HG02840 (cell line): ENCODE measurements at regions not wholly inside any gene's neighbourhood (a gene's known extent, or its start where the extent isn't known, plus 50 kb on each side); places are given as distances from the start of the nearest gene placed in this dataset.
"Not testable (repeated sequence)": the region's sequence is repeated elsewhere in the genome, so short reads cannot be mapped to it uniquely, and the experiment has no call there.

Source experiments
- ATAC-seq: cut with Tn5 transposase; IDR thresholded peaks from one replicate; pipeline ENCODE4 v1.9.1; 2021; ENCODE audit warnings: mild to moderate bottlenecking, moderate library complexity, moderate number of reproducible peaks; ENCODE audit not compliant: unreplicated experiment, low FRiP score

DNA sequence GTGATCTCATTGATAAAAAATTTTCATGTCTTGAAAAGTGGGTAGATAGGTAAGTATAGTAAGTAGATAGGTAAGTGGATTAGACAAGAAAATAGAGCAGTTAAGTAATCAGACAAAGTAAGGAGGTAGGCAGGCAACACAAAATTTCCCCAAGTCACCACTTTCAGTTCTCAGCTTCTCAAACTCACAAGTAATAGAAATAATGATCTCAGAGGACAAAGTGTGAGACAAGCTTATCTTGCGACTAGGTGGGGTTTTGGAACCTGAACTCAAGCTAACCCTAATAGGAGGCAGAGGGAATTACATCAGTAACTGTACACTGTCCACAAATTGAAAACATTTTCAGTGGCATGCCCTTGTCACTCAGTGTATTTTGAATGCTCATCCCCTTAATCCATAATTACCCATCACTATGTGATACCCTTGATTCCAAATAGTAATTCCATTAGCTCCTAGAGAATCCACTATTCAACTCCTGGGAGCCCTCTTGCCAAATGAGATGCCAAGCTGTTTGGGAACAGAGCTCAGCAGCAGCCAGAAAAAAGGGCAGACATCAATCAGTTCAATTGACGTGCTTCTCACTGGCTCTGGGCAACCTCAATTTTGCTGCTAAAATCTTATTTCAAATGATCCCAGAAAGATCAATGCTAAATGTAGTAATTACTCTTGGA is 703.2 kb downstream of the XPNPEP1 start:
- ATAC-seq, result no peak

DNA sequence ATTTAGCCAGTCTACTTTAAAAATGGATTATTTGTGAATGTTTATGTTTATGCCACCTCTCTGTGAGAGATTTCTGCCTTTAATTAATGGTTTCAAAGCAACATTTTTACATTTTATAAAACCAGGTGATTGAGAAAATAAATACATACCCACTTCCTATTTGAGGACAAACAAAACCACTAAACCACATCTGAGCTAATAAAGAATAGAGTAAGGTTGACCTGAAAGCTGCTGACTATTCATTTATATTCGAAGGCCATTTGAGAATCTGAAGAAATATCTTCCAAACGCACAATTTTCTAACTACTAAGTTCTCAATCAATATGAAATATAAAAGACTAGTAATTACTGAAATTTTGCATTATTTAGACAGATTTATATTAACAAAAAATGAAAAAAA is 705.1 kb downstream of the XPNPEP1 start:
- no peak for ATAC-seq

- no peak for ATAC-seq
These were observed 707.8 kb downstream of the XPNPEP1 start for GRCh38 chr10:109215291-109216075.

DNA sequence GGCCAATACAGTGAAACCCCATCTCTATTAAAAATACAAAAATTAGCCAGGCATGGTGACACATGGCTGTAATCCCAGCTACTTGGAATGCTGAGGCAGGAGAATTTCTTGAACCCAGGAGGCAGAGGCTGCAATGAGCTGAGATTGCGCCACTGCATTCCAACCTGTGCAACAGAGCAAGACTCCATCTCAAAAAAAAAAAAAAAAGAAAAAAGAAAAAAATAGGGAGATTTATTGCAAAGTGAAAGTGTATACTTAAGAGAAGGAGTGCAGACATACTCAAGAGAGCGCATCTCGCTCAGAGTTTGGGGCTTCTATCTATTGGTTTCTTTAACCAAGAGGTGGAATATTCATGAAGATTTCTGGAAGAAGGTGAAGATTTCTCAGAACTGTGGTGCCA is 708.4 kb downstream of the XPNPEP1 start:
- not testable (repeated sequence) for ATAC-seq

GRCh38 chr10:109207361-109207760 is 716.0 kb downstream of the XPNPEP1 start:
- ATAC-seq, result no peak

DNA sequence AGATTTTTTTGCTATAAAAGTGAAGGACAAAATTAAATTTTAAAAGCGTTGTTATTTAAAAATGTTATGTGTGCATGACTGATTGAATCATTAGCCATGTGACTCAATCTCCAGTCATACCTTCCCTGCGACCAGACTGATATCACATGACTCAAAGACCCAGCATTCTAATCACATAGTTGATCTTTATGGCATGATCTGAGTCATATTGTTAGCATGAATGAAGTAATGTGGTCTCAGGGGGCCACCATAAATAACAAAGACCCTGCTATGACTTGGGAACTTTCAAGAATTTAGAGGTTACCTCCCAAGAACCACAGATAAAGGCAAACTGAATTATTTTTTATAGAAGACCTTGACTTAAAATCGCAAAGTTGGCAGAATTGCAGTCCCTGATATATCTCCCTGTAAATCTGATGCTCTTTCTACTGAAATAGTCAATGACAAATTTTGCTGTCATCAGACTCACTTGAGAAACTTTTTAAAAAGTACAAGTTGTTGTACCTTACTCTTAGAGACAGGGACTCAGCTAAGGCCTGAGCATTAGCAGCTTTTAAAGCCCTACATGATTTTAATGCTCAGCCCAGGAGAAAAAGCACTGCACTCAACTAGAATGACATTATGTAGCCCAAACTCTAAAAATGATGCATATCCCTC is 717.3 kb downstream of the XPNPEP1 start:
- ATAC-seq, result no peak

DNA sequence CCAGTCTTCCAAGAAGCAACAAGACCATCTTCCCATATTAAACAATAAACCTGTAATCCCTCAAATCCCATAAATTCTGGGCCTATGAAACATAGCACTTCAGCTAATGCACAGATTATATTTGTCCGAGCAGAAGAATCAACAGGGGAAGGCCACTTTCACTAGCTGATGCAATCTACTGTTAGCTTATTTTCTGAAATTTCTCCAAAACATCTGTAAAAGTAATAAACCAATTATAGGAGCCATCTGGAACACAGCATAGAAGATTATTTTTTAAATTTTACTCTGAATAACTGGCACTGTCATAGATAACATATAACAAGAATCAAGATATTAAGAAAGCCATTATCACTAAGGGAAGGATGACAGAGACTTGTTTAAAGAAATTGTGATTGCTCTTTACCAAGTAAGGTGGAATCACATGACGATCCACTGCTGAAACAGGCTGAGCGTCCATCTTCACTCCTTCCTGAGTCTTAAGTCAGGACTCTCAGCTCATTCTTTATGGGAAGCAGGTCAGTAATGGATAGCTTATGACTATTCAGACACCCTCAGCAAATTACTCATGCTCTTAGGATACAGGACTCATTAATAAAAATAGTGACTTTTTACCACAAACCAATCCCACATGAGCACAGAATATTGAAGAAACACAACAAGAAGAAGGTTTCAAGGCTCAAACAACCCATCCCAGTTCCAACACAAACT is 719.5 kb downstream of the XPNPEP1 start:
- no peak for ATAC-seq

DNA sequence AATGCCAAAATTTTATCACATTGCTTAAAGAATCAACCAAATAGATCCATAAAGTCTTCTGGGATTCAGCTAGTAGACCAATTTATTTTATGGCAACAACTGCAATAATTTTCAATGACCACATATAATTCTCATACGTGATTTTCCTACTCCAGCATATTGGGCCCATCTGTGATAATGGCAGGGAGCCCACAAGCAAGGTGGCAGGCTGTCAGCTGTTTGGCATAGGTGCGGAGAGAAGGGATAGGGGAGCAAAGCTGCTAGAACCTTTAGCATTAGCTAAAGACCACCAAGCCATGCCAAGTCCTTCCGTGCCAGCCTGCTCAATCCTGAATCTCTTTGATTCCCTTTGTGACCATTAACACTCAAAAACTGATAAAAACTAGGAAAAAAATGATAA is 721.2 kb downstream of the XPNPEP1 start:
- ATAC-seq, result no peak

- no peak for ATAC-seq
These were observed 722.7 kb downstream of the XPNPEP1 start for GRCh38 chr10:109200646-109201045.

- ATAC-seq, result no peak
These were observed 731.5 kb downstream of the XPNPEP1 start for GRCh38 chr10:109191823-109192222.

DNA sequence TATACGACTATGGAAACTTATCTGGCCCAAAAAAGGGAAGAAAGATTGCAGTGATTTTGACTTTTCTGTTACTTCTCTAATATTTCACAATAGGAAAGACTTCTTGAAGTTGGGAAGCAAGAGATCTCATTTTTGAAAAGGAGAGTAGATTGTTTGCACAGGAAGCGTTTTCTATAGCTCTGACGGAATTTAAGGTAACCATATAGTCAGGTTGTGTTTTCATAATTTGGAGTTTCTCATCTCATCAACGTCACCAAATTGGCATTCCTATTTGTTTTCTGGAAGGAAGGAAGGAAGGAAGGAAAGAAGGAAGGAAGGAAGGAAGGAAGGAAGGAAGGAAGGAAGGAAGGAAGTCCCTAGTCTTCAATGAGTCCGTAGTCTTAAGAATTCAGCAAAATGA is 732.0 kb downstream of the XPNPEP1 start:
- no peak for ATAC-seq

GRCh38 chr10:109187677-109188076 is 735.6 kb downstream of the XPNPEP1 start:
- ATAC-seq, result no peak

- ATAC-seq, result no peak
These were observed 739.9 kb downstream of the XPNPEP1 start for GRCh38 chr10:109183366-109183765.

- ATAC-seq, result no peak
These were observed 744.7 kb downstream of the XPNPEP1 start for GRCh38 chr10:109178591-109178990.

DNA sequence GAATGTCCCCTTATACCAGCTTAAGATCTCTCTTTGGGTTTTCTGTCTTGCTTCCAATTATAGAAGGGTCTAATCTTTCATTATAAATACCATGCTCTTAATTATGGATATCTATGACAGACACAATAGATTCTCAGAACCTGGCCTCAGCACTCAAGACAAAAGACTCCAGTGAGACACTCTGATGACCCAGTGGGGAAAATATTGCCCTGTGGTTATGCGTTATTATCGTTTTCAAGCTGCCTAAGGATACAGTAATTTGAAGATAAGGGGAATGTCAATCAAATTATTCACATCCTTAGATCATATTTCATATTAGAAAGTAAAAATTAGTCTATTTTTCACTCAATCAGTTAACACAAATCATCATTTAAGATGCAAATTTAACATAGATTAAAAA is 748.8 kb downstream of the XPNPEP1 start:
- no peak for ATAC-seq

GRCh38 chr10:109173937-109174336 is 749.4 kb downstream of the XPNPEP1 start:
- no peak for ATAC-seq

DNA sequence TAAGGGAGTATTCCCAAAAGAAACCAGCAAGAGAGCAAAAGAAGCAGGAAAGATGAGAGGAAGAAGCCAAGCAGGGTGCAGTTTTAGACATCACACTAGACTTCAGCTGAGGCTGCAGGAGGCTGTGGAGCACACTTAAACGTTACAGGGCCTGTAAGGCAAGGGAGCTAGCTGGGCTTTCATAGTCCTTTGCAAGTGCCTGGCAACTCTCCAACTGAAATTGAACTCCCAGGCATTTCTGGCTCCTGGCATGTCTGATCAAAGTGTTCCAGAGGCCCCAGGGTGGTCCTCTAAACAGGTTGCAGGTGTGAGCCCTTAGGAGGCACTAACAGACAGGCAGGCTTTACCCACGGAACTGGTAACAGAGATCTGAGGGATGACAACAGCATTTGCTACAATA is 750.2 kb downstream of the XPNPEP1 start:
- ATAC-seq, result no peak

DNA sequence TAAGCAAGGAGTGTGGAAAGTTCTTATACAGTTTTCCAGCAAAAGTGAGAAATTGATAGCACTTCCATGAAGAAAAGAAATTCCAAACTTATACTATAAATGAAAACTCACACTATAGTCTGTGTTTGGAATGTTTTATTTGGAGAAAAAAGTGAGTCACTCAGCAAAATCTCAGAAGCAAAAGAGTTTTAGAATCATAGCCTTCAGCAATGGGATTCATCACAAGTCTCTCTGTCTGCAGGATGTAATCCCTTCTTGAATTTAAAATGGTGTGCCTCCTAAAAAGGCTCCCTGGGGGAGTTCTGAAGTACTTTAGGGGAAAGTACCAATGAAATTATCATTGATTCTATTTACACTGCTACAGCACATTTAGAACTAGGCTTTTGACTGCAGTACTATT is 756.4 kb downstream of the XPNPEP1 start:
- no peak for ATAC-seq

GRCh38 chr10:109159351-109159750 is 764.0 kb downstream of the XPNPEP1 start:
- no peak for ATAC-seq

GRCh38 chr10:109156396-109156795 is 766.9 kb downstream of the XPNPEP1 start:
- ATAC-seq, result no peak
